Omental fat pad (tissue), 3 donors: ENCODE measurements at regions not wholly inside any gene's neighbourhood (a gene's known extent, or its start where the extent isn't known, plus 50 kb on each side); places are given as distances from the start of the nearest gene placed in this dataset.

Experiments
- ATAC-seq: fragments of 150-250 bp; one replicate; pipeline ENCODE4 v1.9.1; 2016; ENCODE audit warnings: mild to moderate bottlenecking, moderate library complexity; ENCODE audit not compliant: low FRiP score
- DNase-seq: peaks from one replicate; pipeline ENCODE4 v3.0.0-alpha.2; 2019; ENCODE audit warnings: low spot score
- TF ChIP-seq, protein P1 (sequence below), 3 donors: fragments of 450-650 bp; IDR thresholded peaks; one replicate each; pipeline ENCODE4 v1.5.1; 2016 to 2017; ENCODE audit warnings: antibody characterized with exemption in 3 of 3, mild to moderate bottlenecking in 3 of 3, moderate library complexity in 2 of 3

DNA sequence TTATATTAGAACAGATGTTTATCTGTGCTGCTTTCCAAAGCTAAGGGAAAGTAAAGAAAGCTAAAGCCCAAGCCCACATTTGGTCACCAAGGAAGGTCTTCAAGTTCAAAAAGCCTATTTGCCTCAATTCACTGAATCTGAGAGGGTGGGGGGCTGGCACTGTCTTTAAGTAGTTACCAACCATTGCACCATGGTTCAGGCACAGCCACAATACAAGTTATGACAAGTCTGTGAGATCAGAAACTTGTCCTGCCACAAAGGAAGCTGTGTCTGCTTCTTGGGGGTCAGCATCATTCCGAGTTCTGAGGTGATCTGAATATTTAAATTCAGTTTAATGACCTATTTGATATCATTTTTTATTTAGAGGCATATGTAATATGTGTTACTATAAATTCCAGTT, 78.3 kb upstream of the OPRM1 start:
- ATAC-seq, result no peak
- no peak for DNase-seq
- TF ChIP-seq, protein P1, sequence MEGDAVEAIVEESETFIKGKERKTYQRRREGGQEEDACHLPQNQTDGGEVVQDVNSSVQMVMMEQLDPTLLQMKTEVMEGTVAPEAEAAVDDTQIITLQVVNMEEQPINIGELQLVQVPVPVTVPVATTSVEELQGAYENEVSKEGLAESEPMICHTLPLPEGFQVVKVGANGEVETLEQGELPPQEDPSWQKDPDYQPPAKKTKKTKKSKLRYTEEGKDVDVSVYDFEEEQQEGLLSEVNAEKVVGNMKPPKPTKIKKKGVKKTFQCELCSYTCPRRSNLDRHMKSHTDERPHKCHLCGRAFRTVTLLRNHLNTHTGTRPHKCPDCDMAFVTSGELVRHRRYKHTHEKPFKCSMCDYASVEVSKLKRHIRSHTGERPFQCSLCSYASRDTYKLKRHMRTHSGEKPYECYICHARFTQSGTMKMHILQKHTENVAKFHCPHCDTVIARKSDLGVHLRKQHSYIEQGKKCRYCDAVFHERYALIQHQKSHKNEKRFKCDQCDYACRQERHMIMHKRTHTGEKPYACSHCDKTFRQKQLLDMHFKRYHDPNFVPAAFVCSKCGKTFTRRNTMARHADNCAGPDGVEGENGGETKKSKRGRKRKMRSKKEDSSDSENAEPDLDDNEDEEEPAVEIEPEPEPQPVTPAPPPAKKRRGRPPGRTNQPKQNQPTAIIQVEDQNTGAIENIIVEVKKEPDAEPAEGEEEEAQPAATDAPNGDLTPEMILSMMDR (IDR thresholded peaks at IDR 0.05), result no peak

DNA sequence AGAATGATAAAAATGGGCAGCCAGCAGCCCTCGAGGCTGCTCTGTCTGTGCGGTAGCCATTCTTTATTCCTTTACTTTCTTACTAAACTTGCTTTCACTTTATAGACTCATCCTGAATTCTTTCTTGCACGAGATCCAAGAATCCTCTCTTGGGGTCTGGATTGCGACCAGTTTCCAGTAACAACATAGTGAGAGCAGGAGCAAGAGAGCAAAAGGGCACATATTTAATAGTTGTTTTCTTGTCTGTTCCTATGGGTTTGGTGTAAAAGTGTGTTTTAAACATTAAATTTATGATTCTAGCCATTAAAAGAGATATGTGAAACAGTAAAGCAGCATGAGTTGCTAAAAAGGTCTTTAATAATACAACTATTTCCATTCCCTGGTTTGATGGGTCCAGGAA, 78.8 kb upstream of the OPRM1 start:
- DNase-seq (no peak), ATAC-seq (no peak)
- TF ChIP-seq, protein P1 (IDR thresholded peaks at IDR 0.05), result no peak

DNA sequence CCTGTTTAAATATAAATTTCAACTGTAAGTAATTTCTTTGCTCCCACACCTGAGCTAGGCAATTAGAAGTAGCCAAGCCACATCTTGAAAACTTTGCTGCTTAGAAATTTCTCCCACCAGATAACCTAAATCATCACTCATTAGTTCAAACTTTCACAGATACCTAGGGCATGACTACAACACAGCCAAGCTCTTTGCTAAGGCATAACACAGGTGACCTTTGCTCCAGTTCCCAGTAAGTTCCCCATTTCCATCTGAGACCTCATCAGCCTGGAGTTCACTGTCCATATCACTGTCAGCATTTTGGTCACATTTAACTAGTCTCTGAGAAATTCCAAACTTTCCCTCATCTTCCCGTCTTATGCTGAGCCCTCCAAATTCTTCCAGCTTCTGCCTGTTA, 79.8 kb upstream of the OPRM1 start:
- TF ChIP-seq, protein P1 (IDR thresholded peaks at IDR 0.05), result no peak
- ATAC-seq, result no peak

DNA sequence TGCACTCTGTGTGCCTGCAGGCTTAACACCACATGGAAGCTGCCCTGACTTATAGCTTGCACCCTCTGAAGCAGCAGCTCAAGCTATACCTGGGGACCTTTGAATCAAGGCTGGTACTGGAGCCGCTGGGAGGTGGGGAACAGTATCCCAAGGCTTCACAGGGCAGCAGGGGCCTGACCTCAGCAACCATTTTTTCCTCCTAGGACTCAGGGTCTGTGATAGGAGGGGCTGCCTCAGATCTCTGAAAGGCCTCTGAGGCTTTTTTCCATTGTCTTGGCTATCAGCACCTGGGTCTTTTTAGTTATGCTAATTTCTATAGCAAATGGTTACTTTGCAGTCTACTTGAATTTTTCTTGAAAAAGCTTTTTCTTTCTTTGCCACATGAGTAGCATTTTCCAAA, 80.2 kb upstream of the OPRM1 start:
- TF ChIP-seq, protein P1 (IDR thresholded peaks at IDR 0.05), result no peak
- DNase-seq (no peak), ATAC-seq (no peak)

More for the DNA sequence above, 79.8 kb upstream of the OPRM1 start:
- DNase-seq, result no peak

DNA sequence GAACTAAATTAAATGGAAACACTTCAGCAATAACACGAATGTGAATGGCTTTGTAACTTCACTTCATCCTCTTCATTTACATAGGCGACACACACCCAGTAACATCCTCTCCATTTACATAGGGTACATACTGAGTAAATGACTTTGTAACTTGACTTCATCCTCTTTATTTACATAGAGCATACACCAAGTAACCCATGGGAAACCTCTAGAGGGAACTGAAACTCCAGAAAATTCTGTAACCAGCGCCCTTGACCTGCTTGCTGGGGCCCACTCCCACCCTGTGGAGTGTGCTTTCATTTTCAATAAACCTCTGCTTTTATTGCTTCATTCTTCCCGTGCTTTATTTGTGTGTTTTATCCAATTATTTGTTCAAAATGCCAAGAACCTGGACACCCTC, 81.6 kb upstream of the OPRM1 start:
- TF ChIP-seq, protein P1 (IDR thresholded peaks at IDR 0.05), result no peak
- DNase-seq (no peak), ATAC-seq (no peak)

DNA sequence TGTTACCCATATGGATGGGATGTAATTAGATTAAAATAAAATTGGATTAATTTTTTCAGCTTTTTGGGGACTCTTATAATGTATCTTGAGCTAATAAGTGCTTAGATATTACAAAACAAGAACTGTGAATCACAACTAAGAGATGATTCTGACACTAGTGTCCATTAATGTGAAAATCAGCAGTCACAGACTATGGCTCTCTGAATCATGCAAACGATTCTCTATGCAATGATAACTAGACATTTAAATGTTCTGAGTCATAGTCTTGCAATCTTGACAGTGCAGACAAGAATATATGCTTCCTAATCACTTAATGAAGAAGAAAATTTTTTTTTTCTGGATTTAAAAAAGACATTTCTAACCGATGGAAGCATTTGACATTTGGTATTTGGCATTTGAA, 82.2 kb upstream of the OPRM1 start:
- no peak for DNase-seq
- TF ChIP-seq, protein P1 (IDR thresholded peaks at IDR 0.05), result no peak
- peak; percentile 78 for ATAC-seq

DNA sequence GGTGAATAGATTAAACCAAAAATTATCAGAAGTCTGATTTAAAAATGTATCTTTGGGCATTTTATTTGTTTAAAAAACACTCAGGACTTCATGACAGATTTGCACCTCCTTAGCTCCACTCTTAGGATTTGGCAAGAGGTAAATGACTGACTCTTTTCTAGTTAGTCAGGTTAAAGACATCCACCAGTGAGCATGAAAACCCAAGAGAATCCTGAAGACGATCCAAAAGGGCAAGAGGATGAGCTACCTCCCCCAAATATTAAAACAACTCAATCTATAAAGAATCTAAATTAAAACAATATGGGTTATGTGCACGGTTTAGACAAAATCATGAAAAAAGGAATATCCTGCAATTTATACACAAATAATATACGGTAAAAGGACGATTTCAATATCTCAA, 89.4 kb upstream of the OPRM1 start:
- no peak for ATAC-seq
- no peak for DNase-seq
- TF ChIP-seq, protein P1 (IDR thresholded peaks at IDR 0.05), result no peak
